K562 (cell line): ENCODE measurements at regions not wholly inside any gene's neighbourhood (a gene's known extent, or its start where the extent isn't known, plus 50 kb on each side); places are given as distances from the start of the nearest gene placed in this dataset.
A peak's percentile ranks its signal among the peaks of the same experiment; 100 is the strongest.

ENCODE experiments used
- SMAD4 ChIP-seq: fragments of 250-450 bp; sonication (Bioruptor Pico); conservative IDR thresholded peaks from 2 replicates; pipeline ENCODE4 v1.8.0; 2021; ENCODE audit warnings: inconsistent platforms, mild to moderate bottlenecking, moderate library complexity
- TBP ChIP-seq: optimal IDR thresholded peaks from 2 replicates; pipeline ENCODE3; 2011; ENCODE audit warnings: low read depth, low read length, improper control_type of control experiment
- USF2 ChIP-seq: sonication (generic); formaldehyde crosslinking; IDR thresholded peaks from 2 replicates; pipeline ENCODE4 v1.5.0; 2020; ENCODE audit warnings: missing genetic modification reagents

GRCh38 chr16:31700530-31701388 is 172.8 kb upstream of the ZNF267 start:
- no peak for TF ChIP-seq SMAD4
- TF ChIP-seq USF2 (CRISPR knock-in tag) = no peak
- peak; percentile 46 for TF ChIP-seq TBP
